Colonic mucosa (tissue), 4 donors: ENCODE measurements at regions not wholly inside any gene's neighbourhood (a gene's known extent, or its start where the extent isn't known, plus 50 kb on each side); places are given as distances from the start of the nearest gene placed in this dataset.

Experiments used
- DNase-seq: peaks from one replicate; pipeline ENCODE4 v3.0.0-alpha.2; 2020
- H3K27ac ChIP-seq: fragments of 200-600 bp; one replicate; pipeline ENCODE4 v1.8.0; 2021
- H3K27me3 ChIP-seq: fragments of 200-600 bp; one replicate; pipeline ENCODE4 v1.8.0; 2021
- H3K36me3 ChIP-seq: fragments of 200-600 bp; one replicate; pipeline ENCODE4 v1.8.0; 2021
- H3K4me1 ChIP-seq: fragments of 200-600 bp; one replicate; pipeline ENCODE4 v1.8.0; 2021; ENCODE audit warnings: mild to moderate bottlenecking
- H3K4me3 ChIP-seq: fragments of 200-600 bp; one replicate; pipeline ENCODE4 v1.8.0; 2021
- H3K9ac ChIP-seq, 2 donors: one replicate each; pipeline ENCODE4 v1.7.0; 2013; ENCODE audit warnings: control low read depth in 2 of 2, low read depth in 2 of 2, low read length in 2 of 2
- H3K9me3 ChIP-seq: fragments of 200-600 bp; one replicate; pipeline ENCODE4 v1.8.0; 2021
- CTCF ChIP-seq: fragments of 200-600 bp; IDR thresholded peaks from one replicate; pipeline ENCODE4 v1.8.0; 2022; ENCODE audit warnings: antibody characterized with exemption, mild to moderate bottlenecking
- intact Hi-C: fragments of 100-400 bp; cut with DNase I; formaldehyde crosslinking; loops from one replicate; pipeline ENCODE4 v1.14.1; 2022
- donor health status: healthy.
- donor health status: DM: no; HTN: no; CAD: no.
- donor health status: DM: no; HTN: no; CAD: no.

- H3K4me3 ChIP-seq = no peak overlapping the region
- no peaks in the 10 kb centered on the region for H3K27me3 ChIP-seq
- no peak for DNase-seq
- H3K27ac ChIP-seq = no peak overlapping the region
- intact Hi-C loops = no loop called here
- H3K4me1 ChIP-seq = no peaks in the 10 kb centered on the region
- no peaks in the 10 kb centered on the region for H3K36me3 ChIP-seq
- no peaks in the 10 kb centered on the region for H3K9me3 ChIP-seq
- TF ChIP-seq CTCF = no peak
- H3K9ac ChIP-seq = no peak overlapping the region
Measured at GRCh38 chr9:99752417-99753109, 69.1 kb upstream of the NR4A3 start.

- H3K27ac ChIP-seq = no peak overlapping the region
Measured at GRCh38 chr9:99753436-99753835, 68.2 kb upstream of the NR4A3 start.

GRCh38 chr9:99760421-99760820 is 61.3 kb upstream of the NR4A3 start:
- no peaks in the 10 kb centered on the region for H3K4me1 ChIP-seq
- no peak overlapping the region for H3K27ac ChIP-seq
- no peak for DNase-seq
- no peak for TF ChIP-seq CTCF
- no peaks in the 10 kb centered on the region for H3K9me3 ChIP-seq
- intact Hi-C loops = no loop called here
- no peaks in the 10 kb centered on the region for H3K27me3 ChIP-seq
- H3K9ac ChIP-seq = no peak overlapping the region
- H3K36me3 ChIP-seq = no peaks in the 10 kb centered on the region
- H3K4me3 ChIP-seq = no peak overlapping the region

More at GRCh38 chr9:99753436-99753835, 68.2 kb upstream of the NR4A3 start:
- intact Hi-C loops = no loop called here
- H3K4me3 ChIP-seq = no peak overlapping the region
- no peaks in the 10 kb centered on the region for H3K36me3 ChIP-seq
- no peaks in the 10 kb centered on the region for H3K27me3 ChIP-seq
- no peak overlapping the region for H3K9ac ChIP-seq
- H3K4me1 ChIP-seq = no peaks in the 10 kb centered on the region
- no peak for TF ChIP-seq CTCF
- H3K9me3 ChIP-seq = no peaks in the 10 kb centered on the region
- no peak for DNase-seq

GRCh38 chr9:99762470-99762869 is 59.2 kb upstream of the NR4A3 start:
- H3K4me1 ChIP-seq = no peaks in the 10 kb centered on the region
- H3K9ac ChIP-seq = no peak overlapping the region
- no peak overlapping the region for H3K4me3 ChIP-seq
- no peak for DNase-seq
- TF ChIP-seq CTCF = no peak
- H3K27ac ChIP-seq = no peak overlapping the region
- H3K9me3 ChIP-seq = no peaks in the 10 kb centered on the region
- intact Hi-C loops = no loop called here
- no peaks in the 10 kb centered on the region for H3K27me3 ChIP-seq
- H3K36me3 ChIP-seq = no peaks in the 10 kb centered on the region
